Natural killer cell treated with Interleukin-12 subunit alpha and Interleukin-12 subunit beta and Interleukin-15 and Interleukin-18, amount 100 ng/mL, for 72 hours (primary cell): ENCODE measurements at regions not wholly inside any gene's neighbourhood (a gene's known extent, or its start where the extent isn't known, plus 50 kb on each side); places are given as distances from the start of the nearest gene placed in this dataset.

Experiments
- ATAC-seq, 2 donors: fragments of 150-1000 bp; cut with Tn5 transposase in 1 of 2; sonication (Bioruptor Pico), chemical (Tn5 transposase) in 1 of 2; 2 replicates each; pipeline ENCODE4 v1.10.0; 2021
- DNase-seq: peaks from one replicate; pipeline ENCODE4 v3.0.0; 2022; ENCODE audit warnings: low spot score
- H3K27ac Mint-ChIP-seq, 2 donors: 1 replicate in 1 of 2; 2 replicates in 1 of 2; pipeline ENCODE4 v1.8.0; 2022; ENCODE audit warnings: mixed read lengths in 2 of 2, mild to moderate bottlenecking in 1 of 2, moderate library complexity in 1 of 2
- H3K27me3 Mint-ChIP-seq, 2 donors: 1 replicate in 1 of 2; 2 replicates in 1 of 2; pipeline ENCODE4 v1.8.0; 2022; ENCODE audit warnings: mixed read lengths in 2 of 2
- H3K36me3 Mint-ChIP-seq: one replicate; pipeline ENCODE4 v1.8.0; 2022; ENCODE audit warnings: mixed read lengths
- H3K4me1 Mint-ChIP-seq, 2 donors: 1 replicate in 1 of 2; 2 replicates in 1 of 2; pipeline ENCODE4 v1.8.0; 2022; ENCODE audit warnings: low read depth in 2 of 2, mixed read lengths in 2 of 2, mild to moderate bottlenecking in 1 of 2
- H3K4me3 Mint-ChIP-seq: one replicate; pipeline ENCODE4 v1.8.0; 2022; ENCODE audit warnings: mixed read lengths
- H3K9me3 Mint-ChIP-seq: 2 replicates; pipeline ENCODE4 v1.8.0; 2022; ENCODE audit warnings: mixed read lengths

DNA sequence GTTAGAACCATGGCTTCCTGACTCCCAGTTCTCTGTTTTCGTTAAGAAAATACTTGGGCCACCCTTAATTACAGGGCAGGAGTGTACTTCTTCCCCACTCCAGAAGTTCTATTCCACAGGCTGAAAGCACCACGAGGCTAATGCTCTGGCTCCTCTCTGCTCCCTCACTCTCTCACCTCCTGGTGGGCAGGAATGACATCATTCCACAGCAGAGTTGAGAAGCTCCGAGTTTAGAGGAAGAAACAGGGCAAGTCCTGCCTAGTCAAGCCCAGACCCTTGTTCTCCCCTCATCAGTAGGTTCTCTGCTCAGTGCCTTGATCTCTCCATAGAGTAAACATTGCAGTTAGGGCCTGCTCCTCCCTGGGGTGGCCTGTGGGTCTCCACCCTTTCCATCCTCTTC is 343.8 kb upstream of the CLNK start:
- H3K27me3 Mint-ChIP-seq, result peaks cover 4 to 26% of the 10 kb centered on the region in 2 donors
- peaks cover 3% of the 10 kb centered on the region for H3K36me3 Mint-ChIP-seq
- no peak overlapping the region for H3K27ac Mint-ChIP-seq
- H3K4me1 Mint-ChIP-seq, result no peaks in the 10 kb centered on the region
- DNase-seq (no peak), ATAC-seq (no peak)
- H3K4me3 Mint-ChIP-seq, result no peak overlapping the region
- peaks cover 12% of the 10 kb centered on the region for H3K9me3 Mint-ChIP-seq

DNA sequence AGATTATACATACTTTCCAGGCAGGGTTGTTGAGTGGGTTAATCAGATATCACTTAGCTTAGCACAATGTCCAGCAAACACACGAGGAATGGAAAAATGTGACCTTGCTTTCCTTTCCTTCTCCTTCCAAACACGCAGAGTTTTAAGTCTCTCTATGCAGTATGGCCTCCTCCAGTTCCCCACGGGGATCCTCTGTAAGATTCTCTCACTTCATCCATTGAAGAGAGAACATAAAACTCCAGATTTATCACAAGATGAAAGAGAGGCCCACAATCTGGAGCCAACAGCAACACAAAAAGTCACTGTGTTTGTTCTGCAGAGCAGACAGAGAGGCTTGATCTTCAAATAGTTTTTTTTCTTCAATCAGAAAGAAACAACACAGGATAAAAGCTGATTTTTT is 336.8 kb upstream of the CLNK start:
- no peaks in the 10 kb centered on the region for H3K4me1 Mint-ChIP-seq
- H3K27me3 Mint-ChIP-seq, result peaks cover 8 to 17% of the 10 kb centered on the region in 2 donors
- H3K4me3 Mint-ChIP-seq, result no peak overlapping the region
- ATAC-seq (no peak), DNase-seq (no peak)
- H3K36me3 Mint-ChIP-seq, result peaks cover 5% of the 10 kb centered on the region
- H3K27ac Mint-ChIP-seq, result no peak overlapping the region
- H3K9me3 Mint-ChIP-seq, result peaks cover 5% of the 10 kb centered on the region

DNA sequence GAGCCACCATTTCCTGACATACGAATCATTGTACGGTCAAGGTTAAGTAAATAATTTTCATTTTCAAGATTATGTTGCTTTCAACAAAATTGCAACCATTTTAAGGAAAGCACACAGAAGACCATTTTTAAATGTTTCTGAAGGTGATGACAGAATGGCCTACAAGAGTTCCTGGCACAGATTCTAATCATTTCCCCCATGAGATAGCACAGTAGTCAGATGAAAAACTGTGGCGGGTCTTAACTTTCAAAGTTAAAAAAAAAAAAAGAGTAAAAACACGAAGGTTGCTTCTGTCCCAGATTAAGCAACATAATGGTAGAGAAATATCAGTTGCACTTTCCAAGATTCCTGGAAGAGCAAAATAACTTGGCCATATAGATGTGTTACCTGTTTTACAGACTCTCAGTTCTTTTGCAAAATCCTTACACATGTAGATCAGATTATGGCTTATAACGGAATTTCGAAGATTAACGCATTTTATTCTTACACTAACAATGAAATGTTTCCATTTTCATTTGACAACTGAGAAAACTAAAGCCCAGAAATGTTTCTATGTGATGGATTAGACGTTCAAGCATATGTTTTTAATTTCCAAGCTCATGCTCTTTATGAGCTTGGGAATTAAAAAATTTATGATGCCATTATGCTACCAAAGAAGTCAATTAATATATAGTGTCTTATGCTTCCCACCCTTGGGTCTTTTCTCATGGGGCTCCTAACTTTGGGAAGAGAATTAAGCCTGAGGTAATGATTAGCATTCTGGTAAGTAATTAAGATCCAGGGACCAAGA is 335.1 kb upstream of the CLNK start:
- H3K4me1 Mint-ChIP-seq, result no peaks in the 10 kb centered on the region
- peaks cover 5% of the 10 kb centered on the region for H3K36me3 Mint-ChIP-seq
- ATAC-seq, result no peak

DNA sequence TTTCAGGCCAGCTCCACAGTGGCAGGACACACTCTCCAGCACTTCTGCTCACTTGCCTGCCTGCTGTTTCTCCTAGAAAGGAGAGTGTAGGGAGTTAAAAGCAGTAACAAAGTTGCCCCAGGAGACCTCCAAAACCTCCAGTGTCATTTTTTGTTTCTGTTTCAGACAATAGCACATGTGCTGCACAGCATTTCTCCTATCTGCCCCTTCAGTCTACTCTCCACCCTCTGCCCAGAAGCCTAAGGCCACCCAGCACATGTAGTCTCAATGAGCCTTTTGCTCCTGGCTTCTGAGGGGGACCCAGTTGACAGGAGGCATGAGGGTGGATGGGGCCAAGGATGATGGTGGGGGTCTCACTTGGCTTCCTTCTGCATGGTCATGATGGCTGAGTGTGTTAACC is 329.6 kb upstream of the CLNK start:
- DNase-seq, result no peak
- peaks cover 3% of the 10 kb centered on the region for H3K9me3 Mint-ChIP-seq
- H3K36me3 Mint-ChIP-seq, result no peaks in the 10 kb centered on the region
- peaks cover 5 to 9% of the 10 kb centered on the region in 2 donors for H3K27me3 Mint-ChIP-seq
- no peak overlapping the region for H3K4me3 Mint-ChIP-seq
- no peak overlapping the region for H3K27ac Mint-ChIP-seq
- H3K4me1 Mint-ChIP-seq, result no peaks in the 10 kb centered on the region
- ATAC-seq, result peak in 1 of 2 donors; percentile 43

More for the DNA sequence above, 335.1 kb upstream of the CLNK start:
- peaks cover 8 to 14% of the 10 kb centered on the region in 2 donors for H3K27me3 Mint-ChIP-seq
- peaks cover 5% of the 10 kb centered on the region for H3K9me3 Mint-ChIP-seq
- DNase-seq, result no peak
- H3K27ac Mint-ChIP-seq, result no peak overlapping the region
- no peak overlapping the region for H3K4me3 Mint-ChIP-seq

DNA sequence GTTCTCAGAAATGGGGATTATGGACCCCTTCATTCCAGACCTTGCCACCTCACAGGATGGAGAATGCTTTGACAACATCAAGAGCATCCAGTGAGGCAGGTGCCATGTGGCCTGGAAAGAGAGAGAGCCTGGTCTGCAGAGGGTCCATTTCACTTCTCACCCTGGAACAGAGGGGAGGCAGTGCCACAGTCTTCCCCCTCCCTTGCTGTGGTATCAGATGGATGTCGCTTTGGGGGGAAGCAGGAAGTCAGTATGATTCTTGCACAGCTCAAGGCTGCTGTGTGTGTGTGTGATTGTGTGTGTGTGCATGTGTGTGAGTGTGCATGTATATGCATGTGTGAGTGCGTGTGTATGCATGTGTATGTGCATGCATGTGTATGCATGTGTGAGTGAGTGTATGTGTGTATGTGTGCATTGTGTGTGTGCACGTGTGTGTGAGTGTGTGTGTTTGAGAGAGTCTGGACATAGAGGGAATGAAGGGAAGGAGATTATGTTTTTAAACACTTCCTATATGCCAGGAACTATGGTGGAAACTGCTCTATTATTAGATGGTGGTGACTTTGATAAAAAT is 328.6 kb upstream of the CLNK start:
- ATAC-seq (peak in 1 of 2 donors; percentile 36), DNase-seq (no peak)
- peaks cover 3% of the 10 kb centered on the region for H3K9me3 Mint-ChIP-seq
- H3K27me3 Mint-ChIP-seq, result peaks cover 5 to 9% of the 10 kb centered on the region in 2 donors
- no peak overlapping the region for H3K27ac Mint-ChIP-seq
- no peaks in the 10 kb centered on the region for H3K4me1 Mint-ChIP-seq
- no peak overlapping the region for H3K4me3 Mint-ChIP-seq
- no peaks in the 10 kb centered on the region for H3K36me3 Mint-ChIP-seq

DNA sequence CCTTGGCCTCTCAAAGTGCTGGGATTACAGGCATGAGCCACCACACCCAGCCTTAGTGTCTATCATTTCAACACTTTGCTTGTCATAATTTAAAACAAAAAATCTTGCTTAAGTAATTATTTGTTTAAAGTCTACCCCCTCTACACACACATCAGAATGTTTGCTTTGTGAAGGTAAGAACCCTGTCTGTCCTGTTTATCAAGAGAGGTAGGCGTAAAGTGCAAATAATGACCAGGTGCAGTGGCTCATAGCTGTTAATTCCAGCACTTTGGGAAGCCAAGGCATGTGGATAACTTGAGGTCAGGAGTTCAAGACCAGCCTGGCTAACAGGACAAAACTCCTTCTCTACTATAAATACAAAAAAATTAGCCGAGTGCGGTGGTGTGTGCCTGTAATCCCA is 326.7 kb upstream of the CLNK start:
- no peak overlapping the region for H3K4me3 Mint-ChIP-seq
- H3K27me3 Mint-ChIP-seq, result peaks cover 5 to 18% of the 10 kb centered on the region in 2 donors
- no peak overlapping the region for H3K27ac Mint-ChIP-seq
- H3K36me3 Mint-ChIP-seq, result no peaks in the 10 kb centered on the region
- DNase-seq (no peak), ATAC-seq (no peak)
- peaks cover 3% of the 10 kb centered on the region for H3K9me3 Mint-ChIP-seq
- H3K4me1 Mint-ChIP-seq, result no peaks in the 10 kb centered on the region

DNA sequence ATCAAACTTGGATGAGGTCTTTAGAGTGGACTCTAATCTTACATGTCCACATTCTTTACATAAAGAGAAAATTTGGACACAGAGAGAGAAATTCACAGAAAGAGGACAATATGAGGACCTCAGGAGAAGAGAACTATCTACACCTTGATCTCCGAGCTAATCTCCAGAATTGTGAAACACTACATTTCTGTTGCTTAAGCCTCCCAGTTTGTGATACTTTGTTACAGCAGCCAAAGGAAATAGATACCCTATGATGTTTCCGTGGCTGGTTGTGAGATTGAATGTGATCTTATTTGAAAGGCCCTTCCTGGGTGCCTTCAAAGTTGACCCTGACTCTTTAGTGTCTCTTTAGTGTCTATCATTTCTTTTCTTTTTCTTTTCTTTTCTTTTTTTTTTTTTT is 326.1 kb upstream of the CLNK start:
- Mint-ChIP-seq H3K4me1 (no peaks in the 10 kb centered on the region), H3K9me3 (peaks cover 3% of the 10 kb centered on the region), H3K27me3 (peaks cover 5 to 18% of the 10 kb centered on the region in 2 donors), H3K27ac (no peak overlapping the region), H3K36me3 (no peaks in the 10 kb centered on the region), H3K4me3 (no peak overlapping the region)
- ATAC-seq (no peak), DNase-seq (no peak)

DNA sequence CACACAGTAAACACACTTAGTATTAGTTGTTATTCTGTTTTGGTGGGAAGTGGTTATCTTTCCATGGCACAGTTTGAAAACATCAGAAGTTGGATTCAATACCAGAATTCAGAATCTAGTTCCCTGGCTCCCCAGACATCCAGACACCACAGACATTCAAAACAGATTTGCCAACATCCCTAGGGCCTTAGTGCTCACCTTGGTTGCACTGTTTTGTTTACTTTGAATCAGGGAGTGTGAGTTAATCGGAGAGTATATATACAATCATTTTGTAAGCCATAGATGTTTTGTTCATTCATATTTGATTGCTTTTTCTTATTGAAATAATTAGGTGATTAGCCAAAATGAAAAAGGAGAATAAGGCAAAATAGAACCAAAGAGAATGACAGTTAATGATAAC is 324.7 kb upstream of the CLNK start:
- DNase-seq, result no peak
- no peak overlapping the region for H3K27ac Mint-ChIP-seq
- H3K4me1 Mint-ChIP-seq, result peaks cover 0 to 3% of the 10 kb centered on the region in 2 donors

DNA sequence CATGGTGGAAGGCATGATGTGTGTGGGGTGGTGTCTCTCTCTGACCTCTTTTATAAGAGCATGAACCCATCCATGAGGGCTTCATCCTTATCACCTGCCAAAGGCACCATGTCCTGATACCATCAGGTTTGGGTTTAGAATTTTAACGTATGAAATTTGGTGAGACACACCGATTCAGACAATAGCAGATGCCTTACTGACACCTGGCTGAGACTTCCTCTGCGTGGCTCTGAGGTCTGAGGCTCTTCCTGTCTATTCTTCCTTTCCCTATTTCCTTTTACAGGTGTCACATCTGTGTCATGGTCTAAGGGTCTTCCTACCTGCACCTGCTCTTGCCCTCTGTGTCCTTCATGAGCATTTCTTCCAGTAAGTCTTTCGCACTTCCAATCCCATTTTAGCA is 320.7 kb upstream of the CLNK start:
- H3K27ac Mint-ChIP-seq, result no peak overlapping the region
- H3K36me3 Mint-ChIP-seq, result no peaks in the 10 kb centered on the region
- peaks cover 2 to 9% of the 10 kb centered on the region in 2 donors for H3K27me3 Mint-ChIP-seq
- no peak overlapping the region for H3K4me3 Mint-ChIP-seq
- H3K4me1 Mint-ChIP-seq, result peaks cover 0 to 3% of the 10 kb centered on the region in 2 donors
- ATAC-seq, result no peak
- no peaks in the 10 kb centered on the region for H3K9me3 Mint-ChIP-seq
- DNase-seq, result no peak

More for the DNA sequence above, 324.7 kb upstream of the CLNK start:
- no peak for ATAC-seq
- H3K36me3 Mint-ChIP-seq, result no peaks in the 10 kb centered on the region
- peaks cover 5 to 18% of the 10 kb centered on the region in 2 donors for H3K27me3 Mint-ChIP-seq
- peaks cover 3% of the 10 kb centered on the region for H3K9me3 Mint-ChIP-seq
- H3K4me3 Mint-ChIP-seq, result no peak overlapping the region

DNA sequence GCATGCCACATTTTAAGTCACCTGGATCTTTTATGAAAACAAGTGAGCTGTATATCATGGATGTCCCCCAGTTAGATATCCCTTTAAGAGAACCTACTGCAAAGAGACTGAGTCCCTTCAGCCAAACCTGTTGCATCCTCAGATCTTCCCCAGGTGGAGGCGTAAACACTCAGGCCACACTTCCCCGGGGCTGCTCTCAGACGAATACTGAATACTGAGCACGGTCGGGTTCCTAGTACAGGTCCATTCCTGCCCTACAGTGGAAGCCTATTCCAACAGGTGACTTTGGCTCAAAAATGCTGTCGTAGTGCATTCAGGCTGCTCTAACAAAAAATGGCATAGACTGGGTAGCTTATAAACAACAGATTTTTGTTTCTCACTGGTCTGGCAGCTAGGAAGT is 320.2 kb upstream of the CLNK start:
- Mint-ChIP-seq H3K27ac (no peak overlapping the region), H3K36me3 (no peaks in the 10 kb centered on the region), H3K9me3 (no peaks in the 10 kb centered on the region), H3K4me1 (peaks cover 0 to 3% of the 10 kb centered on the region in 2 donors), H3K4me3 (no peak overlapping the region), H3K27me3 (peaks cover 2 to 9% of the 10 kb centered on the region in 2 donors)
- ATAC-seq (no peak), DNase-seq (no peak)

DNA sequence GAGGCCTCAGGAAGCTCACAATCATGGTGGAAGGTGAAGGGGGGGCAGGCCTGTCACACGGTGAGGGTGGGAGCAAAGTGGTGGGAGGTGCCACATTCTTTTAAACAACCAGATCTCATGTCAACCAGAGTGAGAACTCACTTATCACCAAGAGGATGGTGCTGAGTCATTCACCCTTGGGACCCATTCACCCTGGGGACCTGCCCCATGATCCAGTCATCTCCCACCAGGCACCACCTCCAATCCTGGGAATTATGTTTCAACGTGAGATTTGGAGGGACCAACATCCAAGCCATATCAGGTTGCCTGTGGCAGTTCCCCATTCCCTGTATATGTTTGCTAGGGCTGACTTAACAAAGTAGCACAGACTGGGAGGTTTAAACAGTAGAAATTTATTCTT is 318.4 kb upstream of the CLNK start:
- ATAC-seq, result no peak
- peaks cover 2 to 8% of the 10 kb centered on the region in 2 donors for H3K27me3 Mint-ChIP-seq
- no peak overlapping the region for H3K4me3 Mint-ChIP-seq
- no peaks in the 10 kb centered on the region for H3K9me3 Mint-ChIP-seq
- DNase-seq, result no peak
- peaks cover 0 to 3% of the 10 kb centered on the region in 2 donors for H3K4me1 Mint-ChIP-seq
- no peaks in the 10 kb centered on the region for H3K36me3 Mint-ChIP-seq
- H3K27ac Mint-ChIP-seq, result no peak overlapping the region

DNA sequence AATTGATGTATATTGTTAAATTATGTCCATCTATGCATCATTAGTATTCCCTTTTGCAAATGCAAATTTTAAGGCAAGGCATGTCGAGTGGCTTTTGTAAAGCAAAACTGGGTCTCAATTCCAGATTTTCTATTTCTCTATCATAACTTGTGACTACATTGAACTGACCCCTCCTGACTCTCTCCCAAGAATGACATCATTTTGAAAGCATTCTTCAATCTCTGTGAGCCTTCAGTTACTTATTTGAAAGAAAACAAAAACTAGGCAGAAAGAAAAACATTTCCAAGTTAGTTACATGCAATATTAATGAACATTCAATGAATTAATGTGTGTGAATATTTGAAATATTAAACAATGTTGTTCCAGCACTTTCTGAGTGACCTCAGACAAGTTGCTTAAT is 314.3 kb upstream of the CLNK start:
- ATAC-seq (no peak), DNase-seq (no peak)
- H3K4me1 Mint-ChIP-seq, result no peaks in the 10 kb centered on the region
- H3K27ac Mint-ChIP-seq, result no peak overlapping the region
- no peaks in the 10 kb centered on the region for H3K9me3 Mint-ChIP-seq
- H3K36me3 Mint-ChIP-seq, result no peaks in the 10 kb centered on the region
- H3K27me3 Mint-ChIP-seq, result peaks cover 0 to 2% of the 10 kb centered on the region in 2 donors
- no peak overlapping the region for H3K4me3 Mint-ChIP-seq

DNA sequence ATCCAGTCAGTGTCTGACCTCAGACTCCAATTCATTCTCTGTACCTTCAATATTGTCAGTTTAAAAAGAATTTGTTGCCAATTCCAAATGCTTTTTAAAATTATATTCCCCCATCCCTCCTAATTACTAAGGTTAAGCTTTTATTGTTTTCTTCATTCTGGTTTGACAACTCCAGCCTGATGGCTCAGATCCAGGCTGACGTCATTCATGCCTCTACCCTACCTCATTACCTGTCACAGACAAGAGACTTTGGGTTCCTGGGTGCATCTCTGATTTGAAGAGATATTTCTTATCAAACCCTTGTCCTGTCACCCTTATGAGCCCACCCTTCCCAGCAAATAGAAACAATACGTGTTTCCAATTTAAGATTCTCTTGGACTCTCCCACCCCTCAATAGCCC is 300.2 kb upstream of the CLNK start:
- H3K27me3 Mint-ChIP-seq, result peaks cover 4 to 5% of the 10 kb centered on the region in 2 donors
- ATAC-seq (no peak), DNase-seq (no peak)
- H3K9me3 Mint-ChIP-seq, result peaks cover 7% of the 10 kb centered on the region
- peaks cover 11 to 18% of the 10 kb centered on the region in 2 donors for H3K4me1 Mint-ChIP-seq
- no peaks in the 10 kb centered on the region for H3K36me3 Mint-ChIP-seq
- no peak overlapping the region for H3K27ac Mint-ChIP-seq
- H3K4me3 Mint-ChIP-seq, result no peak overlapping the region

DNA sequence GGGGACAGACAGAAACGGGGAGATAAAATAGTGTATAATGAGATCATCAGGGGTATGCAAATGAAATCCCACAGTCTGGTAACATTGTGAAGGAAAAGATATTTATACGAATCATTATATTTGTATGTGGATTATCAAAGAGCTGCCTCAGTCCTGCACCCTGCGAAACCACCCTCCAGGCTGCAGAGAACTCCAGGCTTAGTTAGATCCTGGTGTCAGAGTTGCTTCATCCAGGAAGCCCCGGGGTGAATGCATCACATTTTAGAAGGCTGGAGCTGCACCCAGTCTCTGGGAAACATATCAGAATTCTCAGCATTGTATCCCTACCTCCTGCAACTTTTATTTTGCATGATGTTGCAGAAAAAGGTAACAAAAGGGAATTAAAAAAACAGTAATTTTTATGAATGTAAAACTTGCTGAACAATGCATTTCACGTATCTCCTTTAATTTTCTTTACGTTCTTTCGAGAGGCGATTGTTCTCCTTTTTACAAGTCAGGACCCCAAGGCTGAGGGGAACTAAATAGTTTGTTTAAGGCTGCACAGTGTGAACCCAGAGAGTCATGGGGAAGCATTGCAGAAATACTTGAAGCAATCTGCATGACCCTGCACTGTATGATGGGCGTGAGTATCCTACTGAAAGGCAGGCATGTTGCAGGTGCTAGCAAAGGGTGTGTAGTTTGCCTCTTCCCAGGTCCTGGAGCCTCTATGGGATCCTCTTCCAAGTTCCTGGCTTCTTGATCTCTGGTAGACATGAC is 299.5 kb upstream of the CLNK start:
- DNase-seq (no peak), ATAC-seq (no peak)
- peaks cover 11 to 18% of the 10 kb centered on the region in 2 donors for H3K4me1 Mint-ChIP-seq
- no peak overlapping the region for H3K27ac Mint-ChIP-seq
- H3K9me3 Mint-ChIP-seq, result peaks cover 5% of the 10 kb centered on the region
- H3K4me3 Mint-ChIP-seq, result no peak overlapping the region
- peaks cover 4 to 5% of the 10 kb centered on the region in 2 donors for H3K27me3 Mint-ChIP-seq
- no peaks in the 10 kb centered on the region for H3K36me3 Mint-ChIP-seq
